PC-9 (cell line): ENCODE measurements at regions not wholly inside any gene's neighbourhood (a gene's known extent, or its start where the extent isn't known, plus 50 kb on each side); places are given as distances from the start of the nearest gene placed in this dataset.
A peak's percentile ranks its signal among the peaks of the same experiment; 100 is the strongest.

ENCODE experiments used
- BruUV-seq: library from RNA; stranded (reverse); fragments of 400-500 nt; replicated peaks from 2 replicates; lab custom pipeline; 2021; lab: Mats Ljungman, UMichigan
- CTCF ChIA-PET: fragments of 300-600 bp; sonication (Branson Sonifier 250); formaldehyde crosslinking; loops from one replicate; lab custom pipeline; 2022; ENCODE audit warnings: antibody characterized with exemption; lab: Charles Lee
- POLR2A ChIA-PET: fragments of 300-600 bp; sonication (Branson Sonifier 250); formaldehyde crosslinking; loops from one replicate; lab custom pipeline; 2022; ENCODE audit warnings: antibody characterized with exemption; ENCODE audit not compliant: unreplicated experiment; lab: Charles Lee
- DNase-seq, 2 experiments: peaks; one replicate each; pipeline versions ENCODE4 v3.0.0 to v3.0.0-alpha.2; 2015 to 2022; ENCODE audit warnings: mixed read lengths in 1 of 2
- H2AFZ ChIP-seq: fragments of 200-600 bp; sonication (generic); 2 replicates; pipeline ENCODE4 v1.8.1; 2017; ENCODE audit warnings: antibody characterized with exemption
- H3F3A ChIP-seq: fragments of 200-600 bp; sonication (generic); 2 replicates; pipeline ENCODE4 v1.8.1; 2017; ENCODE audit warnings: antibody characterized with exemption, mild to moderate bottlenecking, low read depth; ENCODE audit not compliant: insufficient read depth
- H3K27ac ChIP-seq: fragments of 200-600 bp; sonication (generic); 2 replicates; pipeline ENCODE4 v1.6.1; 2016; ENCODE audit warnings: mixed run types
- H3K27me3 ChIP-seq: fragments of 200-600 bp; sonication (generic); 2 replicates; pipeline ENCODE4 v1.6.1; 2016; ENCODE audit warnings: low read depth, mixed run types; ENCODE audit not compliant: insufficient read depth
- H3K36me3 ChIP-seq: fragments of 200-600 bp; sonication (generic); 2 replicates; pipeline ENCODE4 v1.6.1; 2016; ENCODE audit warnings: low read depth, mixed run types
- H3K4me1 ChIP-seq: fragments of 200-600 bp; sonication (generic); replicated peaks from 2 replicates; pipeline ENCODE4 v1.6.1; 2016; ENCODE audit warnings: mixed run types; ENCODE audit not compliant: insufficient read depth
- H3K4me2 ChIP-seq: fragments of 200-600 bp; sonication (generic); 2 replicates; pipeline ENCODE4 v1.6.1; 2017; ENCODE audit warnings: mixed run types
- H3K4me3 ChIP-seq: fragments of 200-600 bp; sonication (generic); 2 replicates; pipeline ENCODE4 v1.6.1; 2016; ENCODE audit warnings: mixed run types
- H3K79me2 ChIP-seq: fragments of 200-600 bp; sonication (generic); 2 replicates; pipeline ENCODE4 v1.6.1; 2017; ENCODE audit warnings: low read depth, mixed run types
- H3K9me2 ChIP-seq: fragments of 200-600 bp; sonication (generic); 2 replicates; pipeline ENCODE4 v1.8.1; 2017; ENCODE audit warnings: mild to moderate bottlenecking; ENCODE audit not compliant: insufficient read depth
- H3K9me3 ChIP-seq: fragments of 200-600 bp; sonication (generic); 2 replicates; pipeline ENCODE4 v1.8.1; 2016; ENCODE audit warnings: low read depth; ENCODE audit not compliant: insufficient read depth
- H4K20me1 ChIP-seq: fragments of 200-600 bp; sonication (generic); 2 replicates; pipeline ENCODE4 v1.8.1; 2017; ENCODE audit not compliant: insufficient read depth
- CTCF ChIP-seq: fragments of 200-600 bp; sonication (generic); conservative IDR thresholded peaks from 2 replicates; pipeline ENCODE4 v1.6.1; 2017; ENCODE audit warnings: mixed run types, antibody characterized with exemption, mild to moderate bottlenecking, moderate library complexity
- EZH2 ChIP-seq: fragments of 200-600 bp; sonication (generic); IDR thresholded peaks from 2 replicates; pipeline ENCODE4 v1.8.0; 2017; ENCODE audit warnings: antibody characterized with exemption, low read depth
- intact Hi-C: fragments of 100-400 bp; cut with micrococcal nuclease; formaldehyde crosslinking; loops from one replicate; pipeline ENCODE4 v1.10.0; 2022; ENCODE audit not compliant: unreplicated experiment

GRCh38 chr13:54445865-54446264 is 1417.3 kb downstream of the OLFM4 start:
- Histone ChIP-seq H4K20me1 (no peaks in the 10 kb centered on the region; the same call in 1 of the 2 replicates), H3K27ac (no peak overlapping the region), H3K27me3 (no peaks in the 10 kb centered on the region), H2AFZ (no peak overlapping the region), H3K9me2 (no peaks in the 10 kb centered on the region), H3K79me2 (no peaks in the 10 kb centered on the region), H3K4me1 (no peaks in the 10 kb centered on the region), H3F3A (no peaks in the 10 kb centered on the region), H3K4me2 (no peak overlapping the region), H3K36me3 (no peaks in the 10 kb centered on the region), H3K9me3 (no peaks in the 10 kb centered on the region), H3K4me3 (no peak overlapping the region)
- no peak for TF ChIP-seq EZH2
- TF ChIP-seq CTCF: no peak
- POLR2A ChIA-PET: no interaction called here
- CTCF ChIA-PET: no interaction called here
- no peak for DNase-seq
- BruUV-seq: no TSS peak
- intact Hi-C loops: no loop called here

DNA sequence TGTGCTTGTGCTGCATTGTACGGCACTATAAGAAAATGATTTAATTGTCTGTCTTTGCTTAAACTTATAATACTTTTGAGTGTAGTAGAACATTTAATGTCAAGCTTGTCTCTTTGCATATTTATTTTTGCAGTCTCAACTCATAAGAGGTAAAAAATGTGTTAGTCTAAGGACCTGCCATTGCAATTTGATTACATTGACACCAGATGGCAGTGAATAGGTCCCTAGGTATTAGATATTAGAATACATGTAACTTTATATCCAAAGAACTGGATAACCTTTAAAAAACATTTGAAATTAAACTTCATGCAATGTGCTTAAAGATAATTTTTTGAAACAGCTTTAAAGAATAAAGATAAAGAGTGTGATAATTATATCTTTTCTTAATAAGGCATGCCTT is 1421.3 kb downstream of the OLFM4 start:
- no peak for DNase-seq
- Histone ChIP-seq H3K27ac (no peak overlapping the region), H3K4me1 (no peaks in the 10 kb centered on the region), H4K20me1 (no peaks in the 10 kb centered on the region; the same call in 1 of the 2 replicates), H3K9me3 (no peaks in the 10 kb centered on the region), H2AFZ (no peak overlapping the region), H3K4me3 (no peak overlapping the region), H3K79me2 (no peaks in the 10 kb centered on the region), H3F3A (no peaks in the 10 kb centered on the region), H3K27me3 (no peaks in the 10 kb centered on the region), H3K9me2 (no peaks in the 10 kb centered on the region), H3K4me2 (no peak overlapping the region), H3K36me3 (no peaks in the 10 kb centered on the region)
- TF ChIP-seq EZH2 (no peak), CTCF (peak; percentile 50; the same call in 1 of the 2 replicates)
- BruUV-seq: no TSS peak
- intact Hi-C loops: no loop called here
- POLR2A ChIA-PET: no interaction called here
- CTCF ChIA-PET: no interaction called here

DNA sequence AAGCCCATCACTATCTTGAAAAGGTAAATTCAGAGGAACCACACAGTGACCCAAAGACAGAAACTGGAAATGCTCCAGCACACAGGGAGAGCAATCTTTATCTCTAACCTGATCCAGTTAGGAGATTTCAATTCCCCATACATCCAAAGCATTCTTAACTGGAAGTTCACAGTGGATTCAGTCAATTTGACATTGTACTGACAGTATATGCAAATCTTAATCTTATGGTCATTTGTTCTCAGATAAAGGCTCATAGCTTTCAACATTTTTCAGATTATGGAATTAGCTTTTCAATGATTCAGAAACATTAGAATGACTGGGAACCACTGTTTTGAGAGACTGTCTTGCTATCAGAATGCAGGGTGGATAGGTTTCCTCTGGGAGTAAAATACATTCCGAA is 1455.6 kb downstream of the OLFM4 start:
- no peaks in the 10 kb centered on the region for H3F3A ChIP-seq

More for the DNA sequence above, 1455.6 kb downstream of the OLFM4 start:
- no peaks in the 10 kb centered on the region for H4K20me1 ChIP-seq
- CTCF ChIA-PET: no interaction called here
- H3K4me2 ChIP-seq: no peak overlapping the region
- no peaks in the 10 kb centered on the region for H3K9me3 ChIP-seq
- H3K4me1 ChIP-seq: no peaks in the 10 kb centered on the region
- TF ChIP-seq CTCF (no peak), EZH2 (no peak)
- POLR2A ChIA-PET: no interaction called here
- no peaks in the 10 kb centered on the region for H3K27me3 ChIP-seq
- intact Hi-C loops: no loop called here
- no peaks in the 10 kb centered on the region for H3K9me2 ChIP-seq
- no peak for DNase-seq
- no peak overlapping the region for H3K27ac ChIP-seq
- H3K79me2 ChIP-seq: no peaks in the 10 kb centered on the region
- H2AFZ ChIP-seq: no peak overlapping the region
- H3K36me3 ChIP-seq: no peaks in the 10 kb centered on the region
- H3K4me3 ChIP-seq: no peak overlapping the region
- BruUV-seq: no TSS peak
